GM21390 (cell line): ENCODE measurements at regions not wholly inside any gene's neighbourhood (a gene's known extent, or its start where the extent isn't known, plus 50 kb on each side); places are given as distances from the start of the nearest gene placed in this dataset.

Experiments used
- ATAC-seq: cut with Tn5 transposase; IDR thresholded peaks from one replicate; pipeline ENCODE4 v1.9.1; 2021; ENCODE audit not compliant: unreplicated experiment

DNA sequence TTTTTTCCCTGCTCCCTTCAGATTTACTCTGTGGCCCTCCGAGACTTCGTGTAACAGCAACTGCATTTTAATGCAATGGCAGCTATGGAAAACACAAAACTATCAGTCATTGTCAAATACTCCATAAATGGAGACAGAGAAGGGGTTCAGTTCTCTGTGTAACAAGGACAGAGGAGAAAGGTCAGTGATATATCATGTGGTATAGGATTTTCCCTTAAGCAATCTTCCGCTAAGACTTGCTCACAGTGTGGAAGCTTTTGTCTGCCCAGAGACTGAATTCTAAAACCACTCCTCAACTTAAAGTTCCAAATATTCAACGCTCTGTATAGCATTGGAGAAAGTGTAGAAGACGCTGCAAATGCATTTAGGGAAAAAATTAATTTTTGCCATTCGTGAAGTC, 111.3 kb upstream of the EDNRB start:
- no peak for ATAC-seq

DNA sequence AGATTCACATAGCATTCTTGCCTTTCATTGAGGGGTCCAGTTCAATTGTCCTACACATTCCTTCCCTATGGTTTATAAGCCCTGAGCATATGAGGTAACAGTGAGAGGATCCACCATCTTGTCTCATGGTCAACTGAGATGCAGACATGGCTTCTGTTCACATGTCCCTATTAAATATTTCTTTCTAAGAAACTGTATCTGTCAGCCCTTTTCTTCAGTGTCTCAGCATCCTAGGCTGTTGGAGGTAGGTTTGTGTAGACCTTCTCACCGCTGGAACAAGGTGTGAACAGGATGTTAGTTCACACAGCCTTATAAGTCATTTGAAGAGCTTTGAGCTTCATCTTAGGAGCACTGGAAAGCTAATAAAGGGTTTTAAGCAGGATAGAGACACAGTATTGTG, 110.3 kb upstream of the EDNRB start:
- no peak for ATAC-seq

DNA sequence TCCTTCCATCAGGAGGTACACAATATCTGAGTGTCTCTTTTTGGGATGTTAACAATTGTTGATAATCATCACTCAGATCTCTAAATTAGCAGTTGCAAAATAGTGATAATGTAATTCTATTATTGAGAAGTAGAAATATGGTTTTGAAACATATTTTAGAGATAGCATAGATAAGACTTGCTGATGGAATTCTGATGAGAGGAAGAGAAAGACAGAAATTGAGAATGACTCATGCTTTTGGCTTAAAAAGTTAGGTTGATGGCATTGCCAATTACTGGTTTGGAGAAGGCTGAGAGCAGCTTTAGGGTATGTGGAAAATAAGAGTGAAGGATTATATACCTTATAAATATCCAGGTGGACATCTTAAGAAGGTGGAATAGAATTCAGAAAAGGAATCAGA, 106.4 kb upstream of the EDNRB start:
- ATAC-seq: no peak

DNA sequence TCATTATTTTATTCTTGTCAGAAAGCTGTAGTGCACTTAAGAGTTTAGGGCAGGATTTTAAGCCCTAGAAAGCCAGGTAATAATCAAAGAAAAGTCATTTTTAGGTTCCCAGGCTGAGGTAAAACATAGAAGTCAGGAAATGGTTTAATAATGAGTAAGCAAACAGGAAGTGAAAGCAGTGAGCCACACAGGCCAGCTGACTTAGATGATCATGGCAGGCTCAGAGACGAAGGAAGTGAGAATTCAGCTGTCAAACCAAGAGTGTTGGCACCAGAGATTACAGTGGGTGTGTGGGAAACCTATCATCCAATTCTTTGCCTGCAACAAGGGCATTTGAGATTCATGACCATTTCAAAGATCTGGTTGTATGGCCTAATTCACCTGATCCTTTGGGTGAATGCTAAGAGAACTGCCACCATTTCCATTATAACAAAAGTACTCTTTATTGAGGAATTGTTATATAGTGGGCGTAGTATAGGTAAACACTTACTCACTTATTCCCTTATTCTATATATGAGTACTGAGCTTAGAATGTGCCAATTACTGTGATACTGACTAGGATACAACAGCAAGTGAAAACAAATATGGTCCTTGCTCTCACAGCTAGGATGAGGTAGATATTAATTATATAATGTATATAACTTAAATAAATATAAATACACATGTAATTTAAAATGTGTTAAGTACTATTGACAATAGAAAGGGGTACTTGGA, 103.7 kb upstream of the EDNRB start:
- peak; percentile 100 for ATAC-seq

DNA sequence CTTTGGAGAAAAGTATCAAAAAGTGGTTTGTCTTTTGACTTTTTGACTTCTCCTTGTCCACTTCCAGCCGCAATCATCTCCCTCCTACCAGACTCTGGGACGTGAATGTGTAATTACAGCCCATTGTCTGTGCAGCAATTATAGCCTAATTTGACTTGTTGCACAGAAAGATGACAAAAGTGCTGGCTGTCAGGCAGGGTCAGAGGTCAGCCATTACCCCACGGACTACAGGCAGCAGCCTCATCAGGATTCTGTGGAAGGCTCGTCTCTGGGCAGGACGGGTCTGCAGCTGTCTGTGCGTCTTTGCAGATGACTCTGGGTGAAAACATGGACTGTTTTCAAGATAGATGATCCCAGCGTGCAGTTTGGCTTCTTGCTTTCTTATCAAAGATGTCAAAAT, 102.2 kb upstream of the EDNRB start:
- no peak for ATAC-seq

DNA sequence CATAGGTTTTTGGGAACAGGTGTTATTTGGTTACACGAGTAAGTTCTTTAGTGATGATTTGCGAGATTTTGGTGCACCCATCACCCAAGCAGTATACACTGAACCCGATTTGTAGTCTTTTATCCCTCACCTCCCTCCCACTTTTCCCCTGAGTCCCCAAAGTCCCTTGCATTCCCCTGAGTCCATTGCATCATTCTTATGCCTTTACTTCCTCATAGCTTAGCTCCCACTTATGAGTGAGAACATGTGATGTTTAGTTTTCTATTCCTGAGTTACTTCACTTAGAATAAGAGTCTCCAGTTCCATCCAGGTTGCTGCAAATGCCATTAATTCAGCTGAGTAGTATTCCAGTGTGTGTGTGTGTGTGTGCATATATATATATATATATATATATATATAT, 97.2 kb upstream of the EDNRB start:
- ATAC-seq: no peak

DNA sequence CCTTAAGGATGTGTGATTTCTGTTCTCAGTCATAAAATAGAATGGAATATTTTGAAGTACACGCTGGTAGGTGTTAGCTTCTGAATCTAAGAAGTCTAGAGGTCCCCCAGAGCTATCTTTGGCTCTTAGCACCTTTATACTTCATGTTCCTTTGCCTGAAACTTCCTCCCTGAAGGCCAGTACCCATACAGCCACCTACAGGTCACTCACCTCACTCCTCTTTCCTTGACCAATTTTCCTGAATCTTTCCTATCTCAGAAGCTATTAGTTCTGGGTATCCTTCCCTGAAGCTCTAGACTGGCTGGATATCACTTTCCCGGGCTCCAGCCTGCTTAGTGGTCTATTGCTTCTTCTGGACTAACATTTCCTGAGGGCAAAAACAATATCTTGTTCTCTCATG, 93.4 kb upstream of the EDNRB start:
- ATAC-seq: no peak

DNA sequence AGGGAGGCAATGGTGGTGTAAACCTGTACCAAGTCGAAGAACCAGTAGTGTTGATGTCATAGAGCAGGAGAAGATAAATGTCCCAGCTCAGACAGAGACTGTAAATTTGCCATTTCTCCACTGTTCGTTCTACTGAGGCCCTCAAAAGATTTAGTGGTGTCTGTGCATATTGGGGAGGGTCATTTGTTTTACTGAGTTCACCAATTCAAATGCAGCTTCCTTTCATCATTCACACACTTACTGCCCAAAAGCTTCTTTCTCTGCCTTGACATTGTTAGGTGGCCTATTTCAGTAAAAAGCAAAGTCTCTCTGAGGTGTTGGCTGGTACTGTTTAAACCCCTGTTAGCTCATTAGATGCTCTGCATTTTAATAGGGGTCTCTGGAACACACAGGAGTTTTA, 86.2 kb upstream of the EDNRB start:
- ATAC-seq: no peak

DNA sequence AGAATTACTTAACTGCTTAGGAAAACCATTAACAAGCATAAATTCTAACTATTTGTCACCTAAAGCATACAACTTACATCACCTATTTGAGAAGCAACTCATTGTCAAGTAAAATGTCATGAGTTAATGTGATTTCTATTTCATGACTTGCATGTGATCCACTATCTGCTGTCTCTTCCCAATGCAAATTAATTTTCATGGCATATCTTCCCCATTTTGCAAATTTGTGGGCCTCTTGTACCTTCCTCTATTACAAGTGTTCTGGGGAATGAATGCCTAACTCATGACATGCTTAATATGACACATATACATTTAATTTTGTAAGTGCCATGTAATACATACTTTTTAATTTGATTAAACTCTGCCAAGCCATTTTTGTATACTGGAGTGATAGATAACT, 81.1 kb upstream of the EDNRB start:
- no peak for ATAC-seq

DNA sequence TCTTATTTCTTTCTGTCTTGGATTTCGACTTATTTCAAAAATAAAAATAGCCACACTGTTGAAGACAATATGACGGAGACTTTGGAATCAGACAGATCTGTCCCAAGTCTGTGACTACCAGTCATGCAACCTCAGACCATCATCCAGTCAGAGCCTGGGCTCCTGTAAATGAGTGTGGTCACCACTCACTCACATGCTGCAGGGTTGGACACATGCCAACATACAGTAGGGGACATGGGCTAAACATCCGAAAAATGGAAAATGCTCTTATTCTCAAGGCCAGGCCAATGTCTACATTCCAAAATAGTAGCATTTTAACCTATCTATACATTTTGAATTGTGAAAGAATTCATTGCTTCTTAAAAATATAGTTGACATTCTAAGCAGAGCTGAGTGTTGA, 75.5 kb upstream of the EDNRB start:
- no peak for ATAC-seq

DNA sequence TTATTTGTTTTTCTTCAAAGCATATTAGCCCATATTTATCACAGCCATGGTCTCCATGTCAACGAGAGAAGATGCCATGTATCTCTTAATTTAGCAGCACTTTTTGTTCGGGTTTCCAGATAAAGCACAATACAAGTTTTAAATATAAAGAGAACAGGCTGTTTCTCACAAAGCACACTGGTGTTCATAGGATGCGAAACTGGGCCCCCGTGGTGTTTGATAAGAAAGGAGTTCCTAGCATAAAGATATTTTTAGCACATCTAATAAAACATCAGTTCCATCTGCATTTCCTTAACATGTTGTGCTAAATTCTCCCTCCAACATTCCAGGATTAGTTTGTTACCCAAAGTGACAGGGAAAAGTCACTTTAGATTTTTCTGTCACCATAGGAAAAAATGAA, 72.4 kb upstream of the EDNRB start:
- ATAC-seq: no peak

DNA sequence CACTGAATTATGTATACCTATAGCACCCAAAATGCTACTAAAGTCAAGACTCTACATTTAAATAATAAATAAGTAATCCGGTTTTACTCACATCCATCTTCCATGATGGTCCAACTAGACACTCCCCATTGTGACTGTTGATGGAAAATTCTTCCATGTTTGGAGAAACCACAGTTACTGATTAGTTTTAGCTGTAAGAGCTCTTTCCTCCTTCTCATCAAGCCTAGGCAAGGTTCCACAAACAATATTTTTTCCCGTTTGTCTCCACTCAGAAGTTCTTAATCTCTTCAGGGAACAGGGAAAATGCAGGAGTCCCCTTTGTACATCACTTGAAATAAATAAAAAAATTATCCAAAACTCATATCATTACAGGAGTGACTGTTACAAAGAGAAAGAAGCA, 70.7 kb upstream of the EDNRB start:
- ATAC-seq: no peak

DNA sequence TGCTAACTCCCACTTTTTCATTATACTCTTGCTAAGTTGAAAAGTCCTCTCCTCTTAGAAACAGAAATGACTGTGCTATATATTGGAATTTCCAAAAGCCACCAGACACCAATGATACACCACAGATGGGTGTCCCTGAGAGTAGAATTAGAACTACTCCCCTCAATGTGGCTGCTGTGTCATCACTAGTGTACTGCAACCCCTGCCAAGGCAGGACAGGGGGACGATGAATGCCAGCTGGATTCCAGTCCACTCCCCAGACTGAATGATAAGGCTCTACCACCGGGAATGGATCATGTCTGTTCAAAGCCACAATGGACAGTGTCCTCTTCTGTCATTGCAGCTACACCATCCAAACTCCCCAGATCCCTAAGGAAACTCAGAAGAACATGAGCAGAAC, 69.7 kb upstream of the EDNRB start:
- ATAC-seq: no peak

DNA sequence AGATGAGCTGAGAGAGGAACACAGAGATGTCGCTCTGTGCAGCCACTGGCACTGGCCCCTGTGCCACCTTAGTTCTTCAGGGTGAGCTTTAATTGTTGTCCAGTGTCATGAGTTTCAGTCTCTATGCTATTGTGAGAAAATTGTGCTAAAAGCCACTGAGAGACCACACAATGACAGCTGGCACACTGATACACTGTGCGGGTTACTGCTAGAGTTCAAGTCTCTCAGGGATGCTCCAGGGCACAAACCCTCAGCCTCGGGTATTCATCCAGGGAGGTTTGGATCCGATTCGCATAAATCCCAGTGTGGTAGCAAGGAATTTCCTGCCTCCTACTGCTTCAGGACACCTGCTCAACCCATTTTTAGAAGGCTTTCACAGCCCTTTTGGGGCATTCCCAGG, 68.1 kb upstream of the EDNRB start:
- no peak for ATAC-seq

DNA sequence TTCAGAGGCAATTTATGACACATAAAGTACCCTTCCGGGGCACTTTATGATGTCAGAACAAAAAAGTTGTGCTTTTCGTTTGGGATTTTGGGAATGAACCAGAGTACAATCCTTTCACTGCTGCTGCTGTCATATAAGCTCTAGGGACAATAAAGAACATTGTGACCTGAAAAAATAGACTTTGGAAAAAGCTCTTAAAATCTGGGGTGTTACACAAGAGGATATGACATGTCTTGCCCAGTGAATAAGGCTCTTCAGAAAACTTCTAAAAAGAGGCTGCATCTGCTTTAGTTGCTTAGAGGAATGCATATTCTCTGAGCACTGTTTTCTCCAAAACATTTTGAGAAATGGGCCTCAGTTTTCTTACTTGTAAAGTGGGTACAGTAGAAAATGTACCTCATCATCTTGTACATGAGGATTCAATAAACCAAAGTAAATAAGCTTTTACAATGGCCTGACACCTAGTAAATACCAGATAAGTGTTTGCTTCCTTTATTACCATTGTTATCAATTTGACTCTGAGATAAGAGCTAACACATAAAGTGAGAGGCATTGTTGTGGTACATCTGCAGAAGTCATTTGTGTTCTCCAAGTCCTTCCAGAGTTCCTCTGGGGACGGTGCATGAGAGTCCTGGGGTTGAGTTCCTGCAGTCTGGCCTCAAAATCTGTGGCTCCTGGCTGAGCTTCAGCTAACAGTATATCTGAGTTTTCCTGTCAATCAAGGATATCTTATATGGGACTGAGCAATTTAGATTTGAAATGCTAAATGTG, 67.4 kb upstream of the EDNRB start:
- no peak for ATAC-seq

DNA sequence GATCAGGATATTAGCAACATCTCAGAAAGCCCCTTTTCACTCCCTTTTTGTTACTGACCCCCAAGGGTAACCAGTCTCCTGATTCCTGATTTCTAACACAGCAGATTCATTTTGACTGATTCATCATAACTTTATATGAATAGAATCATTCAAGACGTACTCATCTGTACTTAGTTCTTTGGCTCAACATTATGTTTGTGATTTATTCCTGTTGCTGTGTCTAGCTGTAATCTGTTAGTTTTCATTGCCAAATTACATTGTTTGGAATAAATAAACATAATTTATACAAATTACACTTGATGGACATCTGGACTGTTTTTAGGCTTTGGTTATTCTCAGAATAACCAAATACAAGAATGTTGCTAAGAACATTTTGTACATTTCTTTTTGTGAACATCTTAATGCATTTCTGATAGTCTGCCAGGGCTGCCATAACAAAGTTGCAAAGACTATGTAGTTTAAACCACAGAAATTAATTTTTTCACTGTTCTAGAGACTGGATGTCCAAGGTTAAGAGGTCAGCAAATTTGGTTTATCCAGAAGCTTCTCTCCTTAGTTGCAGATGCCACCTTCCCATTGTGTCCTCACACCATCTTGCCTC, 62.8 kb upstream of the EDNRB start:
- no peak for ATAC-seq

DNA sequence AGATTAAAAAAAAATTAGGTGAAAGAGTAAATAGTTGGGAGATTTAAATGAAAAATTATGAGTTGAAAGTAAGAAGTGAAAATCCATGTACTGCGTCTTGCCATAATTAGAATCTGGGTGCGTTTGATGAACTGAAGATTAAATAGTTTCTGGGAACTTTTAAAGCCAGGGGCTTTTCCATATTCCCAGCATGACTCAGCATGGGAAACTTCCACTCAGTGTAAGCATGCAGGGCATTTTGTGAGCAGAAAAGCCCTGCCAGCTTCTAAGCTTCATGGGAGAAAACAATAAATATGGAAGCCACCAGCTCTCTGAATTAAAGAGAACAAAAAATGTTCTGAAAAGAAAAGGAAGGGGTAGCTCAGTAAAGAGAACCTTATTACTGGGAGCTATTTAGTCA, 62.0 kb upstream of the EDNRB start:
- no peak for ATAC-seq

DNA sequence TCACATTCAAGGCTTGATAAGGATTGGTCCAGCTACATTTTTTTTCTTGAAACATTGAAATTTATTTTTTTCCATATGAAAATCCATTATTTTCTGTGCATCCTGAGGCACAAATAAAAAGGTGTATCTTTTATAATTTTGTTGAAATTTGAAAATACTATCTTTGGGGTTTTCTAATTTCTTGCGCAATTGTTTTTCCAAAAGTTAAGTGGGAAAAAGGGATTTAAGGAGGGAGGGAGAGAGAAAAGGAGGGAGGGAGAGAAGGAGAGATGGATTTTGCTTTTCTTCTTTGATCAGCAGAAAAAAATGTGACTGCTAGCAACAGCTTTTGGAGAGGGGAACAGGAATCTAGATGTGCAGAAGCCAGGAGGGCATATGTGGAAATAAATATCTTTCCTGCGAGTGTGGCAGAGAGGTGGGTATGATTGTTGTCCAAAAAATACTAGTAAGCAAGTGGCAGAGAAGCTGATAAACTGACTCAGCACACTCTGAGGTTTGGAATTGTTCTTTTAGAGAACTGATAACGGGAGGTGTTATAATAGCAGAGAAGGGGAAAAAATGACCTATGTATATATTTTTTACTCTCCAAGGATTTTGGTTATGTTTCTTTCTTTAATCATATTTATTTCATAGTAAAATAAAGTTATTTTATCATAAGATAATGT, 61.2 kb upstream of the EDNRB start:
- no peak for ATAC-seq

DNA sequence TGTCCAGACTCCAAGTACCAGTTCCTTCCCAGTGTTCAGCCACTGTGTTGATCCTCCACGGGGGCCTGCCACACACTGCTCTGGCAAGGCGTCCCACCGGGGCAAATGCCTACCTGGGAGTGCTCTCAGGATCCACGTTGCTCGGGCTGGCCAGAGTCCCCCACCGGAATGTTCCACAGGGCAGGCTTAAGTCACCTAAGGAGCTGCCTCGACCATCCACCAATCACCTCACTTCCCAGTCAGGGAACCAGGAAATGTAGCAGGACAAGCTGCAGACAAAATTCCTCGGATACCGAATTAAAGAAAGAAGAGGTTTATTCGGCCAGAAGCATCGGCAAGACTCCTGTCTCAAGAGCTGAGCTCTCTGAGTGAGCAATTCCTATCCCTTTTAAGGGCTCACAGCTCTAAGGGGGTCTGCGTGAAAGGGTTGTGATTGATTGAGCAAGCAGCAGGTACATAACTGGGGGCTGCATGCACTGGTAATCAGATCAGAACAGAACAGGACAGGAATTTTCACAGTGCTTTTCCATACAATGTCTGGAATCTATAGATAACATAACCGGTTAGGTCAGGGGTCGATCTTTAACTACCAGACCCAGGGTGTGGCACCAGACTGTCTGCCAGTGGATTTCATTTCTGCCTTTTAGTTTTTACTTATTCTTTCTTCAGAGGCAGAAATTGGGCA, 56.9 kb upstream of the EDNRB start:
- no peak for ATAC-seq

DNA sequence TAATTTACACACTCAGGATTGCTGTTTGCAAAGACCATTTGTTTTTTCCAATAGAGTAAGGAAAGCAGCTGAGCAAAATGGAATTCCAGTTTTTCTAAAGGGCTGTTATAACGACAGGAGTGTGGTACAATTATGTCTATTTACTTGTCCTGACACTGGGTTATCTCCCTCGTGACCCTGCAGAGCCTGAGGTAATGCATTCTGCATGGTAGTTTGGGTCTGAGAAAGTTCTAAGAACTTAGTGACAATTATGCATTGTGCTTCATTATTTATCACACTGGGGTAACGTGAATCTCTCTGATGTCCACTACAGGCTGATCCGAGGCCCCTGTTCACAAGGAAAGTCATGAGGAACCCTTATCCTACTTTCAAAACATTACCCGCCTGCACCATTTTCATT, 50.7 kb upstream of the EDNRB start:
- no peak for ATAC-seq
